HL-60 (cell line): ENCODE measurements at regions not wholly inside any gene's neighbourhood (a gene's known extent, or its start where the extent isn't known, plus 50 kb on each side); places are given as distances from the start of the nearest gene placed in this dataset.

Source experiments
- POLR2AphosphoS5 ChIP-seq: IDR thresholded peaks from 2 replicates; pipeline ENCODE4 v1.6.1; 2012; ENCODE audit warnings: low read depth
- SPI1 ChIP-seq: IDR thresholded peaks from 2 replicates; pipeline ENCODE4 v1.6.1; 2012; ENCODE audit warnings: low read depth, mild to moderate bottlenecking, borderline replicate concordance
- TF ChIP-seq, protein P1 (sequence below): IDR thresholded peaks from one replicate; pipeline ENCODE4 v1.5.1; 2011; ENCODE audit warnings: low read length, control low read depth, inconsistent platforms; ENCODE audit not compliant: insufficient read depth
- TF ChIP-seq, protein P2 (sequence below): IDR thresholded peaks from 2 replicates; pipeline ENCODE4 v1.6.1; 2012; ENCODE audit warnings: low read depth; ENCODE audit not compliant: insufficient replicate concordance

DNA sequence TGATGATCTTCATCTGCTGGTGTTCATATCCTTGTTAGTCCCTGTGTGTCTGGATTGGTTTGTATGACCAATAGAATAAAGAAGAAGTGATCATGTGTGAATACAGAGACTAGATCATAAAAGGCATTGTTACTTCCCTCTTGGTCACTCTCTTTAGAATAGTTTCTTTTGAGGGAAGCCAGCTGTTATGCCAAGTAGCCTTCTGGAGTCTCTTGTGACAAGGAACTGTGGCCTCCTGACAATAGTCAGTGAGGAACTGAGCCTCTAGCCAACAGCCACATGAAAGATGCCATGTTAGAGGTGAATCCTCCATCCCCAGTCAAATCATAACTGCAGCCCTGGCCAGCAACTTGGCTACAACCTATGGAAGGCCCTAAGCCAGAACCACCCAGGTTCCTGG, 63.0 kb upstream of the SMAD3 start:
- TF ChIP-seq, protein P1, sequence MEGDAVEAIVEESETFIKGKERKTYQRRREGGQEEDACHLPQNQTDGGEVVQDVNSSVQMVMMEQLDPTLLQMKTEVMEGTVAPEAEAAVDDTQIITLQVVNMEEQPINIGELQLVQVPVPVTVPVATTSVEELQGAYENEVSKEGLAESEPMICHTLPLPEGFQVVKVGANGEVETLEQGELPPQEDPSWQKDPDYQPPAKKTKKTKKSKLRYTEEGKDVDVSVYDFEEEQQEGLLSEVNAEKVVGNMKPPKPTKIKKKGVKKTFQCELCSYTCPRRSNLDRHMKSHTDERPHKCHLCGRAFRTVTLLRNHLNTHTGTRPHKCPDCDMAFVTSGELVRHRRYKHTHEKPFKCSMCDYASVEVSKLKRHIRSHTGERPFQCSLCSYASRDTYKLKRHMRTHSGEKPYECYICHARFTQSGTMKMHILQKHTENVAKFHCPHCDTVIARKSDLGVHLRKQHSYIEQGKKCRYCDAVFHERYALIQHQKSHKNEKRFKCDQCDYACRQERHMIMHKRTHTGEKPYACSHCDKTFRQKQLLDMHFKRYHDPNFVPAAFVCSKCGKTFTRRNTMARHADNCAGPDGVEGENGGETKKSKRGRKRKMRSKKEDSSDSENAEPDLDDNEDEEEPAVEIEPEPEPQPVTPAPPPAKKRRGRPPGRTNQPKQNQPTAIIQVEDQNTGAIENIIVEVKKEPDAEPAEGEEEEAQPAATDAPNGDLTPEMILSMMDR = no peak
- TF ChIP-seq, protein P2, sequence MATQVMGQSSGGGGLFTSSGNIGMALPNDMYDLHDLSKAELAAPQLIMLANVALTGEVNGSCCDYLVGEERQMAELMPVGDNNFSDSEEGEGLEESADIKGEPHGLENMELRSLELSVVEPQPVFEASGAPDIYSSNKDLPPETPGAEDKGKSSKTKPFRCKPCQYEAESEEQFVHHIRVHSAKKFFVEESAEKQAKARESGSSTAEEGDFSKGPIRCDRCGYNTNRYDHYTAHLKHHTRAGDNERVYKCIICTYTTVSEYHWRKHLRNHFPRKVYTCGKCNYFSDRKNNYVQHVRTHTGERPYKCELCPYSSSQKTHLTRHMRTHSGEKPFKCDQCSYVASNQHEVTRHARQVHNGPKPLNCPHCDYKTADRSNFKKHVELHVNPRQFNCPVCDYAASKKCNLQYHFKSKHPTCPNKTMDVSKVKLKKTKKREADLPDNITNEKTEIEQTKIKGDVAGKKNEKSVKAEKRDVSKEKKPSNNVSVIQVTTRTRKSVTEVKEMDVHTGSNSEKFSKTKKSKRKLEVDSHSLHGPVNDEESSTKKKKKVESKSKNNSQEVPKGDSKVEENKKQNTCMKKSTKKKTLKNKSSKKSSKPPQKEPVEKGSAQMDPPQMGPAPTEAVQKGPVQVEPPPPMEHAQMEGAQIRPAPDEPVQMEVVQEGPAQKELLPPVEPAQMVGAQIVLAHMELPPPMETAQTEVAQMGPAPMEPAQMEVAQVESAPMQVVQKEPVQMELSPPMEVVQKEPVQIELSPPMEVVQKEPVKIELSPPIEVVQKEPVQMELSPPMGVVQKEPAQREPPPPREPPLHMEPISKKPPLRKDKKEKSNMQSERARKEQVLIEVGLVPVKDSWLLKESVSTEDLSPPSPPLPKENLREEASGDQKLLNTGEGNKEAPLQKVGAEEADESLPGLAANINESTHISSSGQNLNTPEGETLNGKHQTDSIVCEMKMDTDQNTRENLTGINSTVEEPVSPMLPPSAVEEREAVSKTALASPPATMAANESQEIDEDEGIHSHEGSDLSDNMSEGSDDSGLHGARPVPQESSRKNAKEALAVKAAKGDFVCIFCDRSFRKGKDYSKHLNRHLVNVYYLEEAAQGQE = no peak
- TF ChIP-seq POLR2AphosphoS5 = no peak
- TF ChIP-seq SPI1 = no peak
